GM12878 (cell line): ENCODE measurements at regions not wholly inside any gene's neighbourhood (a gene's known extent, or its start where the extent isn't known, plus 50 kb on each side); places are given as distances from the start of the nearest gene placed in this dataset.

Source experiments
- ATAC-seq: fragments of 200-7000 bp; cut with Tn5 transposase; 3 replicates; pipeline ENCODE4 v1.9.1; 2020; ENCODE audit warnings: mild to moderate bottlenecking, moderate library complexity
- BruUV-seq: library from RNA; stranded (reverse); fragments of 400-500 nt; replicated peaks from 2 replicates; lab custom pipeline; 2021; lab: Mats Ljungman, UMichigan
- CTCF ChIA-PET: fragments of 300-600 bp; sonication (Branson Sonifier 250); formaldehyde crosslinking; extraction: SDS; loops from one replicate; lab custom pipeline; 2021; ENCODE audit warnings: inconsistent platforms; lab: Yijun Ruan, JAX
- POLR2A ChIA-PET: fragments of 350-600 bp; formaldehyde crosslinking; extraction: SDS; loops from one replicate; lab custom pipeline; 2021; ENCODE audit warnings: inconsistent platforms; lab: Charles Lee
- RAD21 ChIA-PET: fragments of 300-600 bp; sonication (Branson Sonifier 250); formaldehyde crosslinking; loops from one replicate; lab custom pipeline; 2023; ENCODE audit warnings: antibody characterized with exemption; ENCODE audit not compliant: unreplicated experiment; lab: Charles Lee
- SMC1A ChIA-PET: fragments of 300-600 bp; sonication (Branson Sonifier 250); formaldehyde crosslinking; loops from one replicate; lab custom pipeline; 2023; ENCODE audit not compliant: unreplicated experiment, uncharacterized antibody; lab: Charles Lee
- DNase-seq: peaks from one replicate; pipeline ENCODE4 v3.0.0-alpha.2; 2011; ENCODE audit warnings: low read depth, low spot score
- FAIRE-seq: peaks from 3 replicates; lab custom pipeline; 2011; peaks lifted over from hg19 to GRCh38; lab: Jason Lieb, UNC
- H2AFZ ChIP-seq: 2 replicates; pipeline ENCODE4 v1.6.0; 2011; ENCODE audit warnings: low read depth, low read length, control low read depth; ENCODE audit not compliant: control insufficient read depth
- H3K27ac ChIP-seq: 2 replicates; pipeline ENCODE4 v1.5.1; 2011; ENCODE audit warnings: control low read depth; ENCODE audit not compliant: control insufficient read depth, insufficient read depth
- H3K27me3 ChIP-seq, 2 experiments: replicated peaks in 1 of 2; 2 replicates each; pipeline versions ENCODE4 v1.6.0 to v1.6.1; 2011; ENCODE audit warnings: low read length in 1 of 2; ENCODE audit not compliant: control insufficient read depth in 2 of 2, insufficient read depth in 2 of 2
- H3K36me3 ChIP-seq, 2 experiments: 2 replicates each; pipeline ENCODE4 v1.5.1; 2011; ENCODE audit warnings: low read length in 1 of 2; ENCODE audit not compliant: control insufficient read depth in 2 of 2, insufficient read depth in 2 of 2
- H3K4me1 ChIP-seq: 2 replicates; pipeline ENCODE4 v1.6.1; 2011; ENCODE audit warnings: mild to moderate bottlenecking, low read length, moderate library complexity, mixed read lengths; ENCODE audit not compliant: control insufficient read depth, insufficient read depth
- H3K4me2 ChIP-seq: 2 replicates; pipeline ENCODE4 v1.6.0; 2011; ENCODE audit warnings: control low read depth; ENCODE audit not compliant: control insufficient read depth, insufficient read depth
- H3K4me3 ChIP-seq: fragments of 200-600 bp; sonication (generic); 2 replicates; pipeline ENCODE4 v1.5.1; 2016
- H3K79me2 ChIP-seq: 2 replicates; pipeline ENCODE4 v1.6.0; 2011; ENCODE audit warnings: low read length; ENCODE audit not compliant: control insufficient read depth, insufficient read depth
- H3K9ac ChIP-seq: 2 replicates; pipeline ENCODE4 v1.8.0; 2011; ENCODE audit warnings: low read length, control low read depth, mixed read lengths; ENCODE audit not compliant: control insufficient read depth, insufficient read depth
- H3K9me3 ChIP-seq: replicated peaks from 3 replicates; pipeline ENCODE4 v1.5.1; 2011; ENCODE audit warnings: mild to moderate bottlenecking, low read length; ENCODE audit not compliant: control insufficient read depth, insufficient read depth
- H4K20me1 ChIP-seq: 2 replicates; pipeline ENCODE4 v1.6.0; 2011; ENCODE audit not compliant: control insufficient read depth, insufficient read depth
- ATF3 ChIP-seq: IDR thresholded peaks from 2 replicates; pipeline ENCODE4 v1.6.1; 2011; ENCODE audit warnings: low read depth, mild to moderate bottlenecking, low read length, moderate library complexity, borderline replicate concordance; ENCODE audit errors: extremely low read depth
- CEBPB ChIP-seq, 2 experiments: fragments of 150-350 bp in 1 of 2; IDR thresholded peaks; 2 replicates each; pipeline ENCODE4 v1.6.1; 2012 to 2014; ENCODE audit warnings: low read depth in 2 of 2, low read length in 2 of 2, borderline replicate concordance in 1 of 2, inconsistent platforms in 1 of 2
- CHD4 ChIP-seq: fragments of 200-600 bp; sonication (generic); IDR thresholded peaks from 2 replicates; pipeline ENCODE4 v1.6.1; 2016; ENCODE audit warnings: mild to moderate bottlenecking
- CTCF ChIP-seq, 3 experiments: IDR thresholded peaks in 2 of 3; conservative IDR thresholded peaks in 1 of 3; 2 replicates each; pipeline ENCODE4 v1.5.1; 2011; ENCODE audit warnings: low read depth in 3 of 3, low read length in 3 of 3, mild to moderate bottlenecking in 3 of 3, control low read depth in 2 of 3, moderate library complexity in 2 of 3, inconsistent platforms in 1 of 3, mixed read lengths in 1 of 3; ENCODE audit not compliant: control insufficient read depth in 2 of 3, insufficient read depth in 1 of 3; ENCODE audit errors: extremely low read depth in 1 of 3
- CUX1 ChIP-seq: IDR thresholded peaks from 2 replicates; pipeline ENCODE4 v1.6.1; 2012; ENCODE audit warnings: improper control_type of control experiment, low read depth, low read length; ENCODE audit not compliant: insufficient replicate concordance
- NR2F1 ChIP-seq: fragments of 450-650 bp; conservative IDR thresholded peaks from 2 replicates; pipeline ENCODE4 v1.6.1; 2017; ENCODE audit warnings: mild to moderate bottlenecking
- RBBP5 ChIP-seq: fragments of 200-600 bp; sonication (generic); conservative IDR thresholded peaks from 2 replicates; pipeline ENCODE4 v1.6.1; 2016
- STAT3 ChIP-seq: IDR thresholded peaks from 2 replicates; pipeline ENCODE4 v1.6.1; 2011; ENCODE audit warnings: low read depth, low read length, improper control_type of control experiment
- TCF12 ChIP-seq: IDR thresholded peaks from 2 replicates; pipeline ENCODE4 v1.6.1; 2011; ENCODE audit warnings: low read depth, mild to moderate bottlenecking, low read length
- WGBS: methylation state at CpG from one replicate; pipeline ENCODE4 v1.1.6; 2016; ENCODE audit warnings: low lambda C conversion rate; ENCODE audit not compliant: insufficient replicate concordance, insufficient coverage; ENCODE audit errors: missing lambda C conversion rate; 5-methylcytosine and 5-hydroxymethylcytosine counted together
- in situ Hi-C: fragments of 300-500 bp; cut with MboI; formaldehyde crosslinking; loops from 9 replicates; pipeline ENCODE4 v1.14.3; 2018; ENCODE audit warnings: mixed read lengths
- intact Hi-C: fragments of 100-400 bp; cut with micrococcal nuclease; formaldehyde crosslinking; loops from one replicate; pipeline ENCODE4 v1.14.2; 2022; ENCODE audit not compliant: unreplicated experiment
- TF ChIP-seq, protein P1 (sequence below): IDR thresholded peaks from 2 replicates; pipeline ENCODE4 v1.6.1; 2012; ENCODE audit warnings: low read depth, low read length, improper control_type of control experiment
- TF ChIP-seq, protein P2 (sequence below): IDR thresholded peaks from 2 replicates; pipeline ENCODE4 v1.6.1; 2012; ENCODE audit warnings: low read length, inconsistent platforms

DNA sequence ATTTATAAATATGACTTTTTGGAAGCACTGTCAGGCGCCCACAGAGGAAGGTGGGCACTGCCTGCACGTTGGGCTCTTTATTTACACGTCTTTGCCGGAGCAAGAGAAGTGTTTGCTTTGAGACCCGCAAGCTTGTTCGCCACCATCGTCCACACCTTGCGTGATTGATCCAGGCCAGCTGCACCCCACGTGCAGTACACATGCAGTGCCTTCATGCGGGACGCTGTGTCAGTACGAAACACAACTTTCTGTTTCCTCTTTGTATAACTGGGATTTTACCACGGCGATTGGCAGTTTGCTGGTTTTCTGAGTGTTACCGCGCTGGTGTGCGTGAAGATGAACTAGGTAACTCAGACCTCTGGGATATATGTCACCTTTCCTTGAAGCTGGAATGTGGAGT lies 571.0 kb upstream of the SALL3 start:
- no TSS peak for BruUV-seq
- Histone ChIP-seq H3K36me3 (no peaks in the 10 kb centered on the region), H2AFZ (no peak overlapping the region), H3K4me2 (no peak overlapping the region), H3K4me3 (no peak overlapping the region), H3K9me3 (no peaks in the 10 kb centered on the region), H3K4me1 (no peaks in the 10 kb centered on the region), H3K27me3 (no peaks in the 10 kb centered on the region), H4K20me1 (no peaks in the 10 kb centered on the region), H3K9ac (no peak overlapping the region), H3K79me2 (no peaks in the 10 kb centered on the region), H3K27ac (no peak overlapping the region)
- in situ Hi-C loops (no loop called here), intact Hi-C loops (no loop called here)
- ChIA-PET RAD21 (no interaction called here), POLR2A (no interaction called here), CTCF (no interaction called here), SMC1A (no interaction called here)
- no peak for FAIRE-seq
- WGBS = 56% methylated on average over 17 of the region's 17 CpGs
- no peak for DNase-seq
- ATAC-seq = no peak
- no peak for TF ChIP-seq ATF3
- TF ChIP-seq, protein P1, sequence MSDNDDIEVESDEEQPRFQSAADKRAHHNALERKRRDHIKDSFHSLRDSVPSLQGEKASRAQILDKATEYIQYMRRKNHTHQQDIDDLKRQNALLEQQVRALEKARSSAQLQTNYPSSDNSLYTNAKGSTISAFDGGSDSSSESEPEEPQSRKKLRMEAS = no peak
- no peak for TF ChIP-seq CHD4
- TF ChIP-seq, protein P2, sequence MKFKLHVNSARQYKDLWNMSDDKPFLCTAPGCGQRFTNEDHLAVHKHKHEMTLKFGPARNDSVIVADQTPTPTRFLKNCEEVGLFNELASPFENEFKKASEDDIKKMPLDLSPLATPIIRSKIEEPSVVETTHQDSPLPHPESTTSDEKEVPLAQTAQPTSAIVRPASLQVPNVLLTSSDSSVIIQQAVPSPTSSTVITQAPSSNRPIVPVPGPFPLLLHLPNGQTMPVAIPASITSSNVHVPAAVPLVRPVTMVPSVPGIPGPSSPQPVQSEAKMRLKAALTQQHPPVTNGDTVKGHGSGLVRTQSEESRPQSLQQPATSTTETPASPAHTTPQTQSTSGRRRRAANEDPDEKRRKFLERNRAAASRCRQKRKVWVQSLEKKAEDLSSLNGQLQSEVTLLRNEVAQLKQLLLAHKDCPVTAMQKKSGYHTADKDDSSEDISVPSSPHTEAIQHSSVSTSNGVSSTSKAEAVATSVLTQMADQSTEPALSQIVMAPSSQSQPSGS = no peak
- TF ChIP-seq CUX1 = no peak
- TF ChIP-seq CEBPB (IDR thresholded peaks at IDR 0.05; ENCODE audit: borderline replicate concordance in 1 of 2, low read depth in 2 of 2, low read length in 2 of 2) = no peak
- TF ChIP-seq NR2F1 = no peak
- TF ChIP-seq RBBP5 = no peak
- no peak for TF ChIP-seq CTCF (IDR thresholded peaks at IDR 0.05 in 2 of 3, conservative IDR thresholded peaks at IDR 0.05 in 1 of 3; ENCODE audit: control insufficient read depth in 2 of 3, extremely low read depth in 1 of 3, insufficient read depth in 1 of 3, low read depth in 3 of 3, low read length in 3 of 3)
- TF ChIP-seq STAT3 = no peak
- TF ChIP-seq TCF12 = no peak
